Mesenchymal stem cell (in vitro differentiated cells and primary cell): ENCODE measurements at regions not wholly inside any gene's neighbourhood (a gene's known extent, or its start where the extent isn't known, plus 50 kb on each side); places are given as distances from the start of the nearest gene placed in this dataset.

ENCODE experiments used
- DNase-seq: peaks from one replicate; pipeline ENCODE4 v3.0.0-alpha.2; 2013
- H2AFZ ChIP-seq: one replicate; pipeline ENCODE4 v1.6.1; 2013; ENCODE audit warnings: low read depth, mild to moderate bottlenecking, control low read depth, inconsistent platforms, low read length, moderate library complexity
- H2AK5ac ChIP-seq: 2 replicates; pipeline ENCODE4 v1.6.1; 2013; ENCODE audit warnings: low read length, moderate library complexity, mild to moderate bottlenecking, inconsistent platforms; ENCODE audit not compliant: severe bottlenecking
- H2BK120ac ChIP-seq: one replicate; pipeline ENCODE4 v1.6.1; 2013; ENCODE audit warnings: low read depth, mild to moderate bottlenecking, inconsistent platforms, low read length, moderate library complexity
- H2BK12ac ChIP-seq, 2 experiments: one replicate each; pipeline ENCODE4 v1.6.1; 2013; ENCODE audit warnings: inconsistent platforms in 2 of 2, low read length in 2 of 2, mild to moderate bottlenecking in 2 of 2, moderate library complexity in 2 of 2, control low read depth in 1 of 2
- H2BK15ac ChIP-seq: one replicate; pipeline ENCODE4 v1.6.1; 2013; ENCODE audit warnings: mild to moderate bottlenecking, low read depth, inconsistent platforms; ENCODE audit not compliant: poor library complexity, severe bottlenecking
- H2BK5ac ChIP-seq: 2 replicates; pipeline ENCODE4 v1.6.1; 2013; ENCODE audit warnings: low read depth, mild to moderate bottlenecking, low read length, control low read depth, inconsistent platforms; ENCODE audit not compliant: poor library complexity, severe bottlenecking
- H3K14ac ChIP-seq, 2 experiments: one replicate each; pipeline ENCODE4 v1.6.1; 2013; ENCODE audit warnings: inconsistent platforms in 2 of 2, low read length in 2 of 2, control low read depth in 1 of 2, mild to moderate bottlenecking in 1 of 2, moderate library complexity in 1 of 2
- H3K18ac ChIP-seq, 2 experiments: one replicate each; pipeline ENCODE4 v1.6.1; 2013; ENCODE audit warnings: inconsistent platforms in 2 of 2, low read length in 2 of 2, control low read depth in 1 of 2, low read depth in 1 of 2, mild to moderate bottlenecking in 1 of 2
- H3K23ac ChIP-seq, 2 experiments: one replicate each; pipeline ENCODE4 v1.6.1; 2013; ENCODE audit warnings: inconsistent platforms in 2 of 2, low read length in 2 of 2, mild to moderate bottlenecking in 2 of 2, moderate library complexity in 2 of 2, control low read depth in 1 of 2
- H3K27ac ChIP-seq: 2 replicates; pipeline ENCODE4 v1.5.1; 2013; ENCODE audit warnings: mild to moderate bottlenecking, moderate library complexity, low read length, control low read depth, inconsistent platforms; ENCODE audit not compliant: poor library complexity, severe bottlenecking
- H3K27me3 ChIP-seq, 2 experiments: 2 replicates each; pipeline versions ENCODE4 v1.6.1 to v1.7.0; 2013; ENCODE audit warnings: low read length in 2 of 2, mild to moderate bottlenecking in 2 of 2, moderate library complexity in 2 of 2, control low read depth in 1 of 2, inconsistent platforms in 1 of 2; ENCODE audit not compliant: control insufficient read depth in 1 of 2, insufficient read depth in 1 of 2
- H3K36me3 ChIP-seq, 2 experiments: 2 replicates each; pipeline versions ENCODE4 v1.6.1 to v1.7.0; 2013; ENCODE audit warnings: low read length in 2 of 2, control low read depth in 1 of 2, inconsistent platforms in 1 of 2, low read depth in 1 of 2, mild to moderate bottlenecking in 1 of 2; ENCODE audit not compliant: insufficient read depth in 2 of 2, control insufficient read depth in 1 of 2
- H3K4ac ChIP-seq, 2 experiments: one replicate each; pipeline ENCODE4 v1.6.1; 2013; ENCODE audit warnings: inconsistent platforms in 2 of 2, low read length in 2 of 2, mild to moderate bottlenecking in 2 of 2, moderate library complexity in 2 of 2, control low read depth in 1 of 2, low read depth in 1 of 2
- H3K4me1 ChIP-seq: 2 replicates; pipeline ENCODE4 v1.6.1; 2013; ENCODE audit warnings: low read depth, low read length, control low read depth; ENCODE audit not compliant: control insufficient read depth, insufficient read depth
- H3K4me2 ChIP-seq: 2 replicates; pipeline ENCODE4 v1.6.1; 2013; ENCODE audit warnings: low read length, mild to moderate bottlenecking, inconsistent platforms; ENCODE audit not compliant: poor library complexity, severe bottlenecking
- H3K4me3 ChIP-seq, 2 experiments: 2 replicates each; pipeline versions ENCODE4 v1.5.1 to v1.7.0; 2013; ENCODE audit warnings: low read length in 2 of 2, mild to moderate bottlenecking in 2 of 2, control low read depth in 1 of 2, low read depth in 1 of 2; ENCODE audit not compliant: insufficient read depth in 1 of 2
- H3K79me1 ChIP-seq: replicated peaks from 2 replicates; pipeline ENCODE4 v1.6.1; 2013; ENCODE audit warnings: mild to moderate bottlenecking, control low read depth, low read length, inconsistent platforms; ENCODE audit not compliant: poor library complexity, severe bottlenecking
- H3K9ac ChIP-seq: 2 replicates; pipeline ENCODE4 v1.7.0; 2013; ENCODE audit warnings: mild to moderate bottlenecking, low read length, moderate library complexity
- H3K9me3 ChIP-seq: 2 replicates; pipeline ENCODE4 v1.7.0; 2013; ENCODE audit warnings: mild to moderate bottlenecking, low read length; ENCODE audit not compliant: control insufficient read depth
- H4K8ac ChIP-seq: one replicate; pipeline ENCODE4 v1.6.1; 2013; ENCODE audit warnings: inconsistent platforms, mild to moderate bottlenecking, low read length, moderate library complexity
- H4K91ac ChIP-seq: one replicate; pipeline ENCODE4 v1.6.1; 2013; ENCODE audit warnings: mild to moderate bottlenecking, low read length, inconsistent platforms
- WGBS: methylation state at CpG from one replicate; pipeline ENCODE4 v1.1.7; 2013; ENCODE audit warnings: mixed read lengths; 5-methylcytosine and 5-hydroxymethylcytosine counted together

GRCh38 chr2:239768031-239768790 lies 256.9 kb downstream of the NDUFA10 start:
- Histone ChIP-seq H2BK5ac (no peak overlapping the region), H3K18ac (no peak overlapping the region), H2AFZ (no peak overlapping the region), H2BK120ac (no peak overlapping the region), H3K14ac (no peak overlapping the region), H3K4ac (no peak overlapping the region), H2BK15ac (no peak overlapping the region), H3K79me1 (no peaks in the 10 kb centered on the region), H3K9ac (no peak overlapping the region), H3K4me1 (no peaks in the 10 kb centered on the region), H2AK5ac (no peak overlapping the region), H3K4me2 (no peak overlapping the region), H3K23ac (no peak overlapping the region), H3K27me3 (peaks cover 0 to 29% of the 10 kb centered on the region in 2 experiments), H2BK12ac (no peak overlapping the region), H3K36me3 (no peaks in the 10 kb centered on the region), H3K9me3 (peaks cover 18% of the 10 kb centered on the region), H4K8ac (no peak overlapping the region), H4K91ac (no peak overlapping the region), H3K4me3 (peak overlapping the region in 1 of 2 experiments; percentile 1), H3K27ac (no peak overlapping the region)
- no peak for DNase-seq
- 80% methylated on average over 23 of the region's 23 CpGs for WGBS

GRCh38 chr2:239767021-239767905 lies 257.9 kb downstream of the NDUFA10 start:
- Histone ChIP-seq H4K91ac (no peak overlapping the region), H3K4me1 (no peaks in the 10 kb centered on the region), H3K23ac (no peak overlapping the region), H2AFZ (no peak overlapping the region), H4K8ac (no peak overlapping the region), H3K79me1 (no peaks in the 10 kb centered on the region), H2AK5ac (no peak overlapping the region), H3K27ac (no peak overlapping the region), H3K4me2 (no peak overlapping the region), H2BK120ac (no peak overlapping the region), H3K36me3 (no peaks in the 10 kb centered on the region), H2BK5ac (no peak overlapping the region), H3K27me3 (peaks cover 0 to 32% of the 10 kb centered on the region in 2 experiments), H2BK15ac (no peak overlapping the region), H3K9ac (no peak overlapping the region), H3K14ac (no peak overlapping the region), H3K9me3 (peaks cover 11% of the 10 kb centered on the region), H2BK12ac (no peak overlapping the region), H3K4ac (no peak overlapping the region), H3K4me3 (no peak overlapping the region), H3K18ac (no peak overlapping the region)
- WGBS: 80% methylated on average over 24 of the region's 26 CpGs
- no peak for DNase-seq

- no peak overlapping the region for H2BK12ac ChIP-seq
- no peak overlapping the region for H4K91ac ChIP-seq
- H3K36me3 ChIP-seq: no peaks in the 10 kb centered on the region
- H3K23ac ChIP-seq: no peak overlapping the region
- H2AK5ac ChIP-seq: no peak overlapping the region
- WGBS: 77% methylated on average over 12 of the region's 12 CpGs
- H2BK120ac ChIP-seq: no peak overlapping the region
- H3K4me2 ChIP-seq: no peak overlapping the region
- no peak overlapping the region for H3K4ac ChIP-seq
- no peaks in the 10 kb centered on the region for H3K4me1 ChIP-seq
- H3K9ac ChIP-seq: no peak overlapping the region
- peaks cover 0 to 42% of the 10 kb centered on the region in 2 experiments for H3K27me3 ChIP-seq
- H2BK15ac ChIP-seq: no peak overlapping the region
- no peak overlapping the region for H2BK5ac ChIP-seq
- no peak for DNase-seq
- H2AFZ ChIP-seq: no peak overlapping the region
- no peak overlapping the region for H3K14ac ChIP-seq
- no peaks in the 10 kb centered on the region for H3K79me1 ChIP-seq
- H3K9me3 ChIP-seq: peaks cover 2% of the 10 kb centered on the region
- no peak overlapping the region for H3K4me3 ChIP-seq
- H3K18ac ChIP-seq: no peak overlapping the region
- H3K27ac ChIP-seq: no peak overlapping the region
- no peak overlapping the region for H4K8ac ChIP-seq
Observed at GRCh38 chr2:239765911-239766310, 259.2 kb downstream of the NDUFA10 start.
